Lung microvascular endothelial cell (primary cell): ENCODE measurements at regions not wholly inside any gene's neighbourhood (a gene's known extent, or its start where the extent isn't known, plus 50 kb on each side); places are given as distances from the start of the nearest gene placed in this dataset.
"Not testable (repeated sequence)": the region's sequence is repeated elsewhere in the genome, so short reads cannot be mapped to it uniquely, and the experiment has no call there.

Source experiments
- DNase-seq, 2 donors: peaks; one replicate each; pipeline versions ENCODE4 v3.0.0 to v3.0.0-alpha.2; 2010; ENCODE audit warnings: low read depth in 2 of 2

DNA sequence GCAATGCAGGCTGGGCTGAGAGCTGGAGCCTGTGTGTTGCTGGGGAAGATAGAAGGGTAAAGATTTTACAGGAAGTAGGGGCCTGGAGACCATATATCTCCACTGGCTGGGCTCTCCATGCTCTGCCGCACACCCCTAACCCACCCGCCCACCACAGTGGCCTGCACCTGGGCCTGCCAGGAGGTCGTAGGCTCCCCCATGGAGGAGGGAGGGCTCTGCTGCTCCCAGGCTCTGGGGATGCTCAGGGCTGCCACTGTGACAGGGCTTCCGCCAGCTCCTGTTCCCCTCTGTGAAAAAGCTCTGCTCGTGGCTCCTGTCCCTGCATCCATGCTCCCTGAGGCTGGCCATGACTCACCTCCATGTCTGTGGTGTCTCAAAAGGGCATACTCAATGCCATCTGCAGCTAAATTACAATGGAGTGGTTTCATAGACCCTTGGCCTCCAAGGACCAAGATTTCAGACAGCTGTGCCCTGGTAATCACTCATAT lies 106.0 kb downstream of the CXCL12 start:
- DNase-seq = no peak

DNA sequence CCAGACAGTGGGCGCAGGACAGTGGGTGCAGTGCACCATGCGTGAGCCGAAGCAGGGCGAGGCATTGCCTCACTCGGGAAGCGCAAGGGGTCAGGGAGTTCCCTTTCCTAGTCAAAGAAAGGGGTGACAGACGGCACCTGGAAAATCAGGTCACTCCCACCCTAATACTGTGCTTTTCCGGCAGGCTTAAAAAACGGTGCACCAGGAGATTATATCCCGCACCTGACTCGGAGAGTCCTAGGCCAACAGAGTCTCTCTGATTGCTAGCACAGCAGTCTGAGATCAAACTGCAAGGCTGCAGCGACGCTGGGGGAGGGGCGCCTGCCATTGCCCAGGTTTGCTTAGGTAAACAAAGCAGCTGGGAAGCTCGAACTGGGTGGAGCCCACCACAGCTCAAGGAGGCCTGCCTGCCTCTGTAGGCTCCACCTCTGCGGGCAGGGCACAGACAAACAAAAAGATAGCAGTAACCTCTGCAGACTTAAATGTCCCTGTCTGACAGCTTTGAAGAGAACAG lies 116.4 kb downstream of the CXCL12 start:
- DNase-seq = not testable (repeated sequence)

DNA sequence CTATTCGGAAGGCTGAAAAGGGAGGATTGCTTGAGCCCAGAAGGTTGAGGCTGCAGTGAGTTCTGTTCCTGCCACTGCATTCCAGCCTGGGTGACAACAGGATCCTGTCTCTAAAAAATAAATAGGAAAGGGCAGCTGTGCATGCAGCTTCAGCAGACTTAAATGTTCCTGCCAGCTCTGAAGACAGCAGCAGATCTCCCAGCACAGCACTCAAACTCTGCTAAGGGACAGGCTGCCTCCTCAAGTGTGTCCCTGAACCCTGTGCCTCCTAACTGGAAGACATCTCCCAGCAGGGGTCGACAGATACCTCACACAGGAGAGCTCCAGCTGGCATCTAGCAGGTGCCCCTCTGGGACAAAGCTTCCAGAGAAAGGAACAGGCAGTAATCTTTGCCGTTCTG lies 117.9 kb downstream of the CXCL12 start:
- no peak for DNase-seq

DNA sequence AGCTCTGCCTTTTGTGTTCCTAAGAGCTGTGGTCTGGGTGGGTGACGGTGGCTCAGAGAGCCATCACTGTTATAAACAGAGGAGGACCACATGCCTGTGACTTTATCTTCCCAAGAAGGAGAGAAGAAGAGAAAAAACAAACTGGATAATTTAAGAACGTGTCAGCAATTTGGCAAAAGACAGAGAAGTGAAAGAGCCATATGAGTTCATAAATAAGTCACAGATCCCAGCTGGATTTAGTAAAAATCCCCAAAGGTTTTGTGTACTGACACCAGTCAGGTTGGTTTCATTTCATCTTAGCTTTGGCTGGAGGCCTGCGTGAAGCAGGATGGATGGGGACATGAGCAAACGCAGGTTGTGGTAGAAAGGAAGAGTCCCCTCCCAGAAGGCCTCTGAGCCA lies 120.7 kb downstream of the CXCL12 start:
- no peak for DNase-seq

DNA sequence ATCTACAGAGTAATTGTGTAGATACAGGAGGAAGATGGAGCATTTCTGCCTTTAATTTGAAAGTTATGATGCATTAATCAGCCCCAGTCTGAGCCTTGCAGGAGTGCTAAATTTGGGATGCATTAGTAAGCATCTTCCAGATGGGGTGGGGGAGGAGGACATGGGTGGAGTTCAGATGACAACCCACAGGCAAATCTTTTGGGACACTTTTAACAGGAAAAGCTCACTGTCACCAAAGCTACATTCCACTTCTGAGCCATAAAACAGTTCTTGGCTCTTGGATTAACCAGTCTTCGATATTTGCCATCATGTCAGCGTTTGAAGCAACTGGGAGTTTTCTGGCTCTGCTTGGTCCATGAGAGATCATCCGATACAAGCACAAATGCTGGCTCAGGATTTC lies 121.1 kb downstream of the CXCL12 start:
- no peak for DNase-seq

DNA sequence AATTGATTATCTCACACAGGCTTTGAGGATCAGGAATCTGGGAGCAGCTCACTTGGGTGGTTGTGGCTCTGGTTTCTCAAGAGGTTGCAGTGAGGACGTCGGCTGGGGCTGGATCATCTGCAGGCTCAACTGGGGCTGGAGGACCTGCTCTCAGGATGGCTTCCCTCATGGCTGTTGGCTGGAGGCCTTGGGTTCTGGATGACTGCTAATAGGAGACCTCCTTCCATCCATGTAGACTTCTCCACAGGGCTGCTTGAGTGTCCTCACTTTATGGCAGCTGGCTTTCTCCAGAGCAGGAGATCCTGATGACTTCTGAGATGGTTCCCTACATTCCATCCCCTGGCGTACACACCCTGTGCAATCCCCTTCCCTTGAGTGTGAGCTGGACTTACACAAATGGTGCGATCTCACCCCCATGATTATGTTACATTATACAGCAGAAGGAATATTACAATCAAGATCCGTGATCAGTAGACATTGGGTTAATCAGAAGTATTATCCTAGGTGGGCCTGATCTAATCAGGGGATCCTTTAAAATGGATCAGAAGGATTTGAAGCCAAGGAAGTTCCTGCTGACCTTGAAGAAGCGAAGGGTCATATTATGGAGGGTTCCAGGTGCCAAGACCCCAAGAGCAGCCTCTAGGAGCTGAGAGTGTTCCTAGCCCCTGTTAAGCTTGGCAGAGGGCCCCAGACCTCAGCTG lies 122.2 kb downstream of the CXCL12 start:
- no peak for DNase-seq

DNA sequence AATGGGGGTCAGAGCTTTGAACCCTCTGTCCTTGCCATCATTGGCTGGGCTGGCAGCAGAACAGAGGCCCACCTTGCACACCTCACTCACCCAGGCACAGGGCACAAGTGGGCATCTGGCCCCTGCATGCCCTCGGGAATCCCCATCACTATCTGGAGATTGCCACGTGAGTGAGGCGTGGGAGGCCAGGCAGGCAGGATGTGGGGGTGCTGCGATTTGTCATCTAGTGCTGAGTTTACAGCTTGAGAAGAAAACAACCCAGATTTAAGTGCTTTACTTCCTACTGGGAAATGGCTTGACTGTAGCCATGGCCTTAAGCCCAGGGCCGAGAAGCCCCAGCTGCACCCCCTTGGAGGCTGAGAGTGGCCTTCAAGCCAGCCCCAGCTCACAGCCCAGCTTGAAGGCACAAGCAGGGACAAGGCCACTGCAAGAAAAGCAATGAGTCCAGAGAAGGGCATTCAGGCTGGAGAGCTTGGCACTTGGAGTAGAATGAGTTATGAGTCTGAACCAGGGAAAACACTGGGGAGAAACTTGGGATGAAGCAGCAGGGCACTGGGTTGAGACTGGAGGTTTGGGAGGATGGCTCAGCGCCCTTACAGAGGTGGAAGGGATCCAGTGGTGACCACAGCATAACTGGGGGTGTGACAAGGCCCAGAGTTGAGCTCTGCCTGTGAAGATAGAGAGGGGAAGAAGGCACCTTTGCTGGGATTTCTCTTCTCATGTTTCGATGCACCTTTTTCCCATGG lies 123.0 kb downstream of the CXCL12 start:
- peak in 1 of 2 donors; percentile 7 for DNase-seq

DNA sequence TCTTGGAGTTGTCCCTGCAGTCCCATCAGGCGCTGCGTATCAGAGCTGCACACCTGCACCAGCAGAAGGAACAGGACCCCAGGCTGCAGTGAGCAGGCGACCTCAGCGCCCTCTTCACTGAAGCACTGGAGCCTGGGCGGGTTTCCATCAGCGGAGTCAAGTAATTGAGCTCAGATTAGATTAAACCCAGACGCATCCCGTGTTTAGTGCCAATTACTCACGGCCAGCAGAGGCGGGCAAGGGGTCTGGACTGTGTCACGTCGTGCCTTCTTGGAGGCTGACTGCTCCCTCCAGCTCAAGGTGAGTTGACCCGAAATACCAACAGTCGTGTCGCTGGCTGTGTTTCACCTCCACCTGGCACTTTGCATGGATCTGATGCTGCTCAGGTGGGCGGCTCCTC lies 123.6 kb downstream of the CXCL12 start:
- DNase-seq = no peak

DNA sequence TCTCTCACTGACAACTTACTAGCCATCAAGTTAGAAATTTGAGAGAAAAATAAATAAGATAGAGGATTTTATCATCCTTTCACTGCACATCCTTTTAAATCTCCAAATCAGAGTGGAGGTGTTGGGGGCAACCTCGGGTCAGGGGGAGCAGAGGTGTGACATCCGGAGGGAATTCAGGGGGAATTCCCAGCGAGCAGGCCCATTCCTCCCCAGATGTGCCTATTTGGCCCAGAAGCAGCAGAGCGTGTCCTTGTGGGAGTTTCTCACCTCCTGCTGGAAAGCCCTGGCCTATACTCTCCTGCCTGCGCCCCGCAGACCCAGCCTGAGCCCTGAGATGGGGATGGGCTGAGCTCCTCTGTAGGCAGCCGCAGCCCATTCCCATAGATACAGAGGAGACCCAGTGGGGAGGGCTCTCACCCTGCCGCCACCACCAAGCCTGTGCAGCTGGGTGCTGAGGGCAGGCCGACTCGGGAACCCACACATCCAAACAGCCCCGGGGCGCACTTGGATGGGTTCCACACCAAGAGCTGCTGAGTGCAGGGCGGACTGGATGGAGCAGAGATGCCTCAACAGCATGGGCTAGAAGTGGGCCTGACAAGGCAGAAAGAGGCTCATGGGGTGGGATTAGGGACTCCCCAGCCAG lies 124.5 kb downstream of the CXCL12 start:
- no peak for DNase-seq

DNA sequence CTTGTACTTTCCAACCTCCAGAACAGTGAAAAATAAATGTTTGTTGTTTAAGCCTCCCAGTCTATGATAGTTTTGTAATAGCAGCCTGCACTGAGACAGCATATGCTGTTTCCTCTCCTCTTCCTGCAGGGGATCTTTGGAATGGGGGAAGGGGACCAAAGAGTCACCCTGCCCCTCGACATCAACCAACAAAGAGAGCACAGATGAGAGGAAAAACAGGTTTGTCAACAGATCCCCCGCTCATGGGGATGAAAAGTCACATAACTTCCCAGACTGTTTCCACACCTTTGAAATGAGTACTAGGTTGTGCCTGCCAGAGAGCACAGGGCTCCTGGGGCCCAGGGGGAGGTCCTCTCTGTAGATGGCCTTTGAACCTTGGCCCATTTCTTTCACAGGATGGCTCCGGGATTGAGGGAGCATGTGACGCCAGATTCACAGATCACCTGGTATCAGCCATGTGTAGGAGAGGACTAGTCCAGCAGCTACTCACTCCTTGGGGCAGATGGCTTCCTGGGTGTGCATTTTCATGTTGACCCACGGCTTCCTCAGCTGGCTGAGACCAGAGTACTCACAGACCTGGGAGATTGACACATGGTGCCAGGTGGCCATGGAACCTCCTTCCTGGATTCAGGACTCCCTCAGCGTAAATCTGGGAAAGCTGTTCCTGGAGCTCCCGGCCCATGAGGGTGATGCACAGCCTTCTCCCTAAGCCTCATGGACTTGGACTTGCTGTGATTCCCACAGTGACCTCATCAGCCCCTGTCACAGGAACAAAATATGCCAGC lies 125.6 kb downstream of the CXCL12 start:
- no peak for DNase-seq

DNA sequence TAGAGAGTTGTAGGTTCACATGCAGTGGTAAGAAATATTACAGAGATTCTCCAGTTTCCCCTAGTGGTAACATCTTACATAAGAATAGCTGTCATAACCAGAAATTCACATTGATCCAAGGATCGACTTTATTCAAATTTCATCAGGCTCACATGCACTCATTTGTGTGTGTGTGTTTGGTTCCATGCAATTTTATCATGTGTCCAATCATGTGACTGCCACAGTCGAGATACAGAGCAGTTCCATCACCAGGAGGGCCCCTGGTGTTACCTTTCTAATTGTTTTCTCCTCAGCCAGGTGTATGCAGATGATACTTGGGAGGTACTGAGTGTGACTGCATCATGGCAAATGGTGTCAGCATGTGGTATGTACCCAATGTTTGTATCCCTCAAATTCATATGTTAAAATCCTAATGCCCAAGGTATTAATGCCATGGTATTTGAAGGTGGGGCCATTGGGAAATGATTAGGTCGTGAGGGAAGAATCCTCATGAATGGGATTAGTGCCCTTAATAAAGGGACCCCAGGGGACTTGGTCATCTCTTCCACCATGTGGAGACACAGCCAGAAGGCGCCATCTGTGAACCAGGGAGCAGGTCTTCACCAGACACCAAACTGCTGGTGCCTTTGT lies 126.3 kb downstream of the CXCL12 start:
- DNase-seq = no peak

DNA sequence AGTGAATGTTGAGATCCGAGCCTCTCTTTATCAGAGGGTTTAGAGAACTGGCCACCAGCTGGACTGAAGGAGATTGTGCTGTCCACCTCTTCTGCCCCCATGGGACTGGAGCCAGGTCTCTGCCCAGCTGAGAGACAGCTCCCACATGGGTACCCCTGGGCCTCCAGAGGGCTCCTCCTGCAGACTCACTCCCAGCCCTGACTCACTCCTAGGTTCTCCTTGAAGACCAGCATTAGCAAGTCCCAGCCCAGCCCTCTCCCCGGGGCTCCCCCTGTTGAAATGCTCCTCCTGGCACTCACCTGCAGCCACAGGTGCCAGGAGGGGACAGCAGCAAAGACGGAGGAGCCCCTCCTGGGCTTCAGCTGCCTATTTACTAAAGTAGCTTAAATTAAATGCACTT lies 126.9 kb downstream of the CXCL12 start:
- DNase-seq = no peak

DNA sequence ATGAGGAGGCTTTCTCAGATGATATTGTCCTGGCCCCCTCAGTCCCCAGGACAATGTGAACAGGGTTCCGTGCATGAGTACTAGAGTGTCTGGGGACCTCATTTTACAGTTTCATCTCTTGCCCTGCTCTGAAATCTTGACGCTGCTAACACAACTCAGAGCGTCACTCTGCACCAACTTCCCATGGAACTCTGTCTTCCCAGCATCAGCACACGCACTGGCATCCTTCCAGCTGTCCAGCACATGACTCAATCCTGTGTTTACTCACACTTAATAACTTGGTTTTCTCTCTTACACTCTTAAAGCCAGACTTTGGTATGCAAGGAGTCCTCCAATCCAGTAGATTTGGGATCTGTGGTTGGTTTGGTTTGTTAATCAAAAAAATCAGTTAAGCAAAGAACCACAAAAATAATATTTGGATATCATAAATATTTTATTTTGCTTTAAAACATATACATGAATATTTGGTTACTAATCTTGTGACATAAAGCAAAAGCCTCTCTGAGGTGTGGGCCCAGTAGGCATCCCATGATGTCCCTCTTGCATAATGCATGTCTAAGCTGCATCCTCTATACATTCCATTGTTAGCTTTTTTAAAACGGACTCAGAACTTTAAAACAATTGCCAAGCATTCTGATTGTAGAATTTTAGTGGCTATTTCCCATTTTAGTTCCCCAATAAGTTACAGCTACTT lies 131.0 kb downstream of the CXCL12 start:
- DNase-seq = peak; percentile 60 to 68

DNA sequence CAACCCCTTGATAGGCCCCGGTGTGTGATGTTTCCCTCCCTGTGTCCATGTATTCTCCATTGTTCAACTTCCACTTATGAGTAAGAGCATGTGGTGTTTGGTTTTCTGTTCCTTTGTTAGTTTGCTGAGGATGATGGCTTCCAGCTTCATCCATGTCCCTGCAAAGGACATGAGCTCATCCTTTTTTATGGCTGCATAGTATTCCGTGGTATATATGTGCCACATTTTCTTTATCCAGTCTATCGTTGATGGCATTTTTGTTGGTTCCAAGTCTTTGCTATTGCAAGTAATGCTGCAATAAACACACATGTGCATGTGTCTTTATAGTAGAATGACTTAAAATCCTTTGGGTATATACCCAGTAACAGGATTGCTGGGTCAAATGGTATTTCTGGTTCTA lies 132.3 kb downstream of the CXCL12 start:
- not testable (repeated sequence) for DNase-seq

DNA sequence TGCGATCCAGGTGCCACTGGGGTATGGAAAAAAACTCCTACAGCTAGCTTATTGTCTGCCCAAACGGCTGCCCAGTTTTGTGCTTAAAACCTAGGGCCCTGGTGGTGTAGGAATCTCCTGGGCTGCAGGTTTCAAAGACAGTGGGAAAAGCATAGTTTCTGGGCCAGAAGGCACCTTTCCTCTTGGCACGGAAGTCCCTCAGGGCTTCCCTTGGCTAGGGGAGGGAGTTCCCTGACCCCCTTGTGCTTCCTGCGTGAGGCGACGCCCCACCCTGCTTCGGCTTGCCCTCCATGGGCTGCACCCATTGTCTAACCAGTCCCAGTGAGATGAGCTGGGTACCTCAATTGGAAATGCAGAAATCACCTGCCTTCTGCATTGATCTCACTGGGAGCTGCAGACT lies 135.0 kb downstream of the CXCL12 start:
- DNase-seq = not testable (repeated sequence)

DNA sequence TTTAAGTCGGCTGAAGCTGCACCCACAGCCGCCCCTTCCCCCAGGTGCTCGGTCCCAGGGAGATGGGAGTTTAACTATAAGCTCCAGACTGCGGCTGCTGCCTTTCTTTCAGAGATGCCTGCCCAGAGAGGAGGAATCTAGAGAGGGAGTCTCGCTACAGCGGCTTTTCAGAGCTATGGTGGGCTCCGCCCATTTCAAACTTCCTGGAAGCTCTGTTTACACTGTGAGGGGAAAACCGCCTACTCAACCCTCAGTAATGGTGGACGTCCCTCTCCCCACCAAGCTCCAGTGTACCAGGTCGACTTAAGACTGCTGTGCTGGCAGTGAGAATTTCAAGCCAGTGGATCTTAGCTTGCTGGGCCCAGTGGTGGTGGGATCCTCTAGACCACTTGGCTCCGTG lies 135.4 kb downstream of the CXCL12 start:
- DNase-seq = no peak

DNA sequence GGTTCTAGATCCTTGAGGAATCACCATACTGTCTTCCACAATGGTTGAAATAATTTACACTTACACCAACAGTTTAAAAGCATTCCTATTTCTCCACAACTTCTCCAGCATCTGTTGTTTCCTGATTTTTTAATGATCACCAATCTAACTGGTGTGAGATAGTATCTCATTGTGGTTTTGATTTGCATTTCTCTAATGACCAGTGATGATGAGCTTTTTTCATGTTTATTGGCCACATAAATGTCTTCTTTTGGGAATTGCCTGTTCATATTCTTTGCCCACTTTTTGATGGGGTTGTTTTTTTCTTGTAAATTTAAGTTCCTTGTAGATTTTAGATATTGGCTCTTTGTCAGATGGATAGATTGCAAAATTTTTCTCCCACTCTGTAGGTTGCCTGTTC lies 138.2 kb downstream of the CXCL12 start:
- DNase-seq = not testable (repeated sequence)

DNA sequence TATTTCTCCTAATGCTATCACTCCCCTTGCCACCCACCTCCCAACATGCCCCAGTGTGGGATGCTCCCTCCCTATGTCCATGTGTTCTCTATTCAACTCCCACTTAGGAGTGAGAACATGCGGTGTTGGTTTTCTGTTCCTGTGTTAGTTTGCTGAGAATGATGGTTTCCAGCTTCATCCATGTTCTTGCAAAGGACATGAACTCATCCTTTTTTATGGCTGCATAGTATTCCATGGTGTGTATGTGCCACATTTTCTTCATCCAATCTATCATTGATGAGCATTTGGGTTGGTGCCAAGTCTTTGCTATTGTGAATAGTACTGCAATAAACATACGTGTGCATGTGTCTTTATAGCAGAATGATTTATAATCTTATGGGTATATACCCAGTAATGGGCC lies 138.6 kb downstream of the CXCL12 start:
- DNase-seq = not testable (repeated sequence)

DNA sequence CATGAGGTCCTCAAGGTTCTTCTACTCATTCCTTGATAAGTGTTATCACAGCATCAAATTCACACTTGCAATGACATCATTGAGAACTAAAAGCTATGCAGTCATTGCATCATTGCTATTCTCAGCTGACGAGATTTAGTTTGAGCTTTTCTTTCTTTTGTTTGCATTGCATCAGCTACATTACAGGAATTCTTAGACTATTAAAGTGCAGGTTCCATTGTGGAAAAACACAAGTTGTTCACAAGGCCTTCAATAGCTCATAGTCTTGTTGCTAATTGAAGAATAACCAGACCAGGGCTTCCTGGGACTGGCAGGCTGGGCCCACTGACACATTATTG lies 139.3 kb downstream of the CXCL12 start:
- DNase-seq = no peak

DNA sequence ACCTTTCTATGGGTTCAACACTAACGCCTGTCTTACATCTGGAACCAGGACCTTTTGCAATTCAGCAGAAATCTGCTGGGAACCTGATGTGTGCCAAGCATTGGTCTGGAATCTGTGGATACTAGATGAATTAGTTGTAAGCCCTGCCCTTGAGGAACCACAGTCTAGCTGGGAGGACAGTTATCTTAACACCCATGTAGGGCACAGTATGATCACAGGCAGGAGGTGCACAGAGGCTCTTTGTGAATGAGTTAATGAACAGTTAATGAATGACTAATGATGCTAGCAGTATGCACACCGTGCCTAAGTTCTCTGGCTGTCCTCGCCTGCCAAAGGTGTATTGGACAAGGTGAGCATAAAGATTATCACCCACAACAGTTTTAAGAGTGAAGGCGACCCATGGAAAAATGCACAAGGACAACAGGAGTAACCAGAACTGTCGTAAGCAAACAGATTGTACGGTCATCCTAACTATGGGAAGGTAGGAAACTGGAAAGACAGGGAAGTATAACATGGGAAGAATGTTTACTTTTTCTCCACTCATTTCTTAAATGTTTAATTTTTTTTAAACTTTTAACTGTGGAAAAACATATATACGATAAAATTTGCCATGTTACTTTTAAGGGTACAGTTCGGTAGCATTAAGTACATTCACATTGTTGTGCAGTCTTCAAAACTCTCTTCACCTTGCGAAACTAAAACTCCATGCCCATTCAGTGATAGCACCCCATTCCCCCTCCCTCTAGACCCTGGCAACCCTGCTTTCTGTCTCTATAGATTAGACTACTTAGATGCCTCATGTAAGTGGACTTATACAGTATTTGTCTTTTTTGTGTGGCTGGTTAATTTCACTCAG lies 139.9 kb downstream of the CXCL12 start:
- no peak for DNase-seq
